ENCODE measurements at regions not wholly inside any gene's neighbourhood (a gene's known extent, or its start where the extent isn't known, plus 50 kb on each side); places are given as distances from the start of the nearest gene placed in this dataset.
"Not testable (repeated sequence)": the region's sequence is repeated elsewhere in the genome, so short reads cannot be mapped to it uniquely, and the experiment has no call there.

DNA sequence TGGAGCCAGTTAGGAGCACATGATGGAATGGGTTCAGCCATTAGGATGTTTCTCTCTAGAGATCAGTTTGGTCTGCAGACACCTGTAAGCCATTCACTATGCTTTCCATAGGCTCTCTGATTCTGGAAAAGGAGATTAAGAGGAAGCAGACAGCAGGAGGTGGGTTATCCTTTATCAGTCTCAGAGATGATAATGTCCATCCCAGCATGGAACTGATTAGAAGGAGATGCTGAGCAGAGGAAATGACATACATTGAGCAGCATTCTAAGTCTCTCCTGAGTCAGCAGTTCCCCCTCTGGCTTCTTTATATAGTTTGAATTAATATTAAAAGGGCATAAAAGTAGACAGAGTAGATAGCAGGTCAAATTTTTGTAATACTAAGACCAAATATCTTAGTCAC lies 591.1 kb downstream of the GBE1 start:
- no peak for DNase-seq

DNA sequence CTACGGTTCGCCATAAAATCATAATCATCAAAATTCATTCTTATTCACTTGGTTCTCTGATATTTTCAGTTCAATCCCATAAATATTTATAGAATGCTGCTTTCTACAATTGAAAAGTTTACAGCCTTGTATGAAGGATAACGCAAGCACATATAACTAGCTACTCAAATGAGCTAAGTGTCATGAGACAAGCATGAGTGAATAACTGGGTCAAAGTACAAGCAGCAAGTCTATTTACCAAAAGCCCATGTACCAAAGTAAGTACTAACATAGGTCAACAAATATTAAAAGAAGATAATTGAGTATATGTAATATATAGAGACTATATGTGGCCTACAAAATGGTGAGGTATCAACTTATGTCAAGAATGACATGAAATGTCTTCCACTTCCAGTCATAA lies 596.6 kb downstream of the GBE1 start:
- no peak for DNase-seq

- DNase-seq: no peak
Observed at GRCh38 chr3:81161851-81162250, 599.6 kb downstream of the GBE1 start.

- DNase-seq: no peak
Observed at GRCh38 chr3:81161100-81161499, 600.3 kb downstream of the GBE1 start.

DNA sequence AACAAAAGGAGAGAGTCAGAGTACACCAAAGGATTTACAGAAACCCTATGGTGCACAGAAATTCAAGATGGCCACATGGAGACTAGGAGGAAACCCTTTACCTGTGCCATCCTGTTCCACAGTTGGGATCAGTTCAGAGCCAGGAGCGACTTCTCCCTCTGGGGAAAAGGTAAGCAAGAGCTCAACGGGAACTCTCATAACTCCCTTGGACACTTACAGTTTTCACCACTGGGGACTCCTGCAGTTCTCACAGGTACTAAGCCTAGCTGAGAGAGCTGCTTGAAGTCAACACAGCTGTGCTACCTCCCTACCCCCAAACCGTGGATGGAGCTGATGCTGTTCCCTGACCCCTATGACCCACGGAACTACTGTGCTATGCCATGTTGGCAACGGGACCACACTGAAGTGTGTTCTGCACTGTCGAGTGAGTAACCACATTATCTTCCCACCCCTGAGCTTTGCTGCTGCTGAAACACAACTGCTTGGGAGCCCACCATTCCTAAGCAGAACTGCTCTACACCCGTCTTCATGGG lies 606.8 kb downstream of the GBE1 start:
- DNase-seq: no peak

DNA sequence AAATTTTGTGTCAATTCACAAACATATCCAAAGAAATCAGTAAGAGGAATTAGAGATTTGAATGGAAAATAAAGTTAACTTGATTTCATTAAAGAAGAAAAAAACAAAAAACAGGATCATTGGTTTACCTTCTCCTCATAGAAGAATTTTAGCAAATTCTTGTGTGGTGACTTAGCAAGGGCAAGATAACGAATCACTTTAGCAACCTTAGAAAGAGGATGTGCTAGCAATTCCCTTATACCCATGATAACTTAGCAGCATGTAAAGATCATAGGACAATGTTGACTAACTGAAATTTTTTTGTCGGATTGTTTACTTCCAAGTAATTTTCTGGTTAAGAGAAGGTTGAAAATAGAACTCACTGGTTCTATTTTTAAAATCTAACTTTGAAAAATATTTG lies 609.3 kb downstream of the GBE1 start:
- no peak for DNase-seq

- DNase-seq: no peak
Observed at GRCh38 chr3:81132995-81133394, 628.5 kb downstream of the GBE1 start.

- DNase-seq: no peak
Observed at GRCh38 chr3:81105789-81106488, 655.5 kb downstream of the GBE1 start.

GRCh38 chr3:81105206-81105605 lies 656.2 kb downstream of the GBE1 start:
- DNase-seq: no peak

GRCh38 chr3:81097889-81098288 lies 663.6 kb downstream of the GBE1 start:
- DNase-seq: no peak

DNA sequence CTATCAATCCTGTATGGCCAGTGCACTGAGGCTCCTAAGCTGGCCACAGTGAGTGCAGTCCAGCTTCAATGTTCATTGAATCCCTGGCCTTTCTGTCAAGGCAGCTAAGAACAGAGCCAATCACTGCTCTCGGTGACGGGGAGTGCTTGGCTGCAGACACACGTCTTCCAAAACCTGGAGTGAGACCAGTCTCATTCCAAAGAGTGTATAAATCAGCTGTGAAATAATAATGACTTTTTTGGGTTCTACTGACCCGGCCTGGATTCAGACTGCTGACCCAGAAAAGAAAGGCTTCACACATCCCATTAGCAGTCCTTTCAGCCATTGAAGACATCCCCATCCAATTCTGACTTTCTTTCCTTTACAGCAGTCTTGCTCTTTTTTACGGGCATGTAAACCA lies 665.5 kb downstream of the GBE1 start:
- DNase-seq: no peak

- no peak for DNase-seq
Observed at GRCh38 chr3:81094986-81095385, 666.5 kb downstream of the GBE1 start.

DNA sequence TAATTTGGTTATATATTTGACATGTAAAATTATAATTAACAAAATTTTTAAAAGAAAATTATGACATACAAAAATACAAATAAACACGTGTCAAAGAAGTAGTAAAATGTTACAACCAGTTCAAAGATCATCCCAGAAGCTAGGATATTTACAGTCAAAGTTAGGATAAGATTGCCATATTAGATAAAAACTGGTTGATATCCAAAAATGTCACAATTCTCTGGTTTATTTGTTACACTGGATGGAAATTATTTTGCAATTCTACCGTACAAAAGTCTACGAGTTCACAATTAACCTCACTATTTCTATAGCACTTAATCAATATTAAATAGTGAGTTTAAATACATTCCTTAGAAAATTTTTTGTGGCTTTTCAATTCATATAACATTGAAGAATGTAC lies 673.8 kb downstream of the GBE1 start:
- DNase-seq: no peak

DNA sequence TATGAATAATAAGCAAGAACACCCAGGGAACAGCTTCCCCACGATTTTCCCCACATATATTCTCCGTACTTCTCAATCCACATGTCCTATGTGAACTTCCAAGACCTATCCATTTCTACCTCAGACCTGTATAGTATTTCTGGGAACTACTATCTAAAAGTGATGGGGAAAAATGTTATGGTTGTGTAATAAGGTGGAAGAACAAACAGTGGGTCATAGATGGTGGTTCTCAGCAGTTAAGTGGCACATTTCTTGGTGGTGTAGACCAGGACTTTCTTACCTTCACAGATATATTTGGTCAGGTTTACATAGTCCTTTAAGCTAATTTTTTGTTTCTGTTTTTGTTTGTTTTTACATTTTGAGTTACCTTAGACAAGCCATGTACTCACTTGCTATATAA lies 675.1 kb downstream of the GBE1 start:
- DNase-seq: no peak

- DNase-seq: no peak
Observed at GRCh38 chr3:81080608-81081007, 680.8 kb downstream of the GBE1 start.

GRCh38 chr3:81072591-81072990 lies 688.9 kb downstream of the GBE1 start:
- no peak for DNase-seq

DNA sequence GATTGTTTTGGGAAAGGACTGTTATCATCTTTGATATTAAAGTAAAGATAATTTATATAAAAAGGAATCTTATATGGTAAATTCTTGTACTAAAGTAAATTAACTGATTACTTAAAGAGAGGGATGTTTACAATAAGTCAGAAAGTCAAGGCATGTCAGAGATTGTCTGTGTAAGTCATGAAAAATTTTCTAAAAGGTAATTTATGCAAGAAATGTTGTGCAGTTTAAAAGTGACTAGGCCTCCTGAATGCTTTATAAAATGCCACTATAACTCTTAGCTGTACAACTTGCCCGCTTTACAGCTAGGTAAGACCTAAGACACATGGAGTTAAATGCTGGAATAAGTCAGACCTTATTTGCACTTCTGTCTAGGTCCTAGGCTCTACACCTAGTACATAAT lies 692.9 kb downstream of the GBE1 start:
- DNase-seq: no peak

DNA sequence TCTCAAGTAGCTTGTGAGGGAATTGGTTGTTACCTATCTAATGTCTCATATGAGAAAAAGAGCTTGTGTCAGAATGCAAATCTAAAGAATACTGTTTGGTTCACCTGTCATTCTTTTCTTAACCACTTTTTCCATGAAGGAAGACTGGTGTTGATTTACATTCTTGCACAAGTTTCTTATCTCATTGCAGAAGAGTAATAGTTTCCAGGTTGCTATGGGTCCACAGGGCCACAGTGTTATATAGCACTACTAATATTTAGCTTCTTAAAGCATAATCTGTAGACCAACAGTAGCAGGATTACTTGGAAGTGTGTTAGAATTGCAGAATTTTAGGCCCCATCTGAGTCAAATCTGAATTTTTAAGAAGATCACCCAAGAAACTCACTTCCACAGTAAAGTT lies 697.5 kb downstream of the GBE1 start:
- no peak for DNase-seq

DNA sequence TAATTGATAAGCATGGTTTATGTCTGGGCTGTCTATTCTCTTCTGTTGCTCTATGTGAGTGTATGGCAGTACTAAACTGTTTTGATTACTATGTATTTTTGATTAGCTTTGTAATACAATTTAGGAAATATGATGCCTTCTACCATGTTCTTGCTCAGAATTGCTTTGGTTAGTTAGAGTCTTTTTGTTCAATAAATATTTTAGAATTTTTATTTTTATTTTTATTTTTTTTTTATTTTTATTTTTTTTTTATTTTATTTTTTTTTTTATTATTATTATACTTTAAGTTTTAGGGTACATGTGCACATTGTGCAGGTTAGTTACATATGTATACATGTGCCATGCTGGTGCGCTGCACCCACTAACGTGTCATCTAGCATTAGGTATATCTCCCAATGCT lies 710.3 kb downstream of the GBE1 start:
- DNase-seq: not testable (repeated sequence)

GRCh38 chr3:81048058-81048665 lies 713.3 kb downstream of the GBE1 start:
- DNase-seq: no peak

- DNase-seq: no peak
Observed at GRCh38 chr3:81045976-81046375, 715.5 kb downstream of the GBE1 start.

- DNase-seq: no peak
Observed at GRCh38 chr3:81045246-81045645, 716.2 kb downstream of the GBE1 start.

- DNase-seq: no peak
Observed at GRCh38 chr3:81043660-81044199, 717.7 kb downstream of the GBE1 start.

GRCh38 chr3:81043009-81043408 lies 718.4 kb downstream of the GBE1 start:
- DNase-seq: no peak

GRCh38 chr3:81041331-81041730 lies 720.1 kb downstream of the GBE1 start:
- DNase-seq: no peak
